ENCODE measurements at regions not wholly inside any gene's neighbourhood (a gene's known extent, or its start where the extent isn't known, plus 50 kb on each side); places are given as distances from the start of the nearest gene placed in this dataset.

GRCh38 chr14:97618917-97619690 lies 821.9 kb downstream of the VRK1 start:
- DNase-seq: no peak

- no peak for DNase-seq
These were observed 822.9 kb downstream of the VRK1 start for GRCh38 chr14:97620066-97620465.

GRCh38 chr14:97624985-97625384 lies 827.8 kb downstream of the VRK1 start:
- DNase-seq: no peak

GRCh38 chr14:97625477-97625876 lies 828.3 kb downstream of the VRK1 start:
- DNase-seq: no peak

GRCh38 chr14:97626088-97626487 lies 828.9 kb downstream of the VRK1 start:
- DNase-seq: no peak

GRCh38 chr14:97630249-97630648 lies 833.1 kb downstream of the VRK1 start:
- DNase-seq: no peak

GRCh38 chr14:97633131-97633738 lies 836.1 kb downstream of the VRK1 start:
- DNase-seq: no peak

- no peak for DNase-seq
These were observed 837.6 kb downstream of the VRK1 start for GRCh38 chr14:97634751-97635150.

- no peak for DNase-seq
These were observed 841.7 kb downstream of the VRK1 start for GRCh38 chr14:97638864-97639263.

GRCh38 chr14:97640031-97640430 lies 842.8 kb downstream of the VRK1 start:
- no peak for DNase-seq

- DNase-seq: no peak
These were observed 844.6 kb downstream of the VRK1 start for GRCh38 chr14:97641827-97642226.

- no peak for DNase-seq
These were observed 845.4 kb downstream of the VRK1 start for GRCh38 chr14:97642631-97643030.

GRCh38 chr14:97644365-97644764 lies 847.2 kb downstream of the VRK1 start:
- DNase-seq: no peak

- no peak for DNase-seq
These were observed 852.6 kb downstream of the VRK1 start for GRCh38 chr14:97649752-97650151.

GRCh38 chr14:97655169-97655948 lies 858.2 kb downstream of the VRK1 start:
- no peak for DNase-seq

- DNase-seq: no peak
These were observed 860.4 kb downstream of the VRK1 start for GRCh38 chr14:97657609-97658008.

- no peak for DNase-seq
These were observed 890.9 kb downstream of the VRK1 start for GRCh38 chr14:97687944-97688630.

- no peak for DNase-seq
These were observed 891.6 kb downstream of the VRK1 start for GRCh38 chr14:97688631-97689336.

GRCh38 chr14:97692084-97692483 lies 894.9 kb downstream of the VRK1 start:
- DNase-seq: no peak

GRCh38 chr14:97695456-97695981 lies 898.3 kb downstream of the VRK1 start:
- DNase-seq: no peak

- DNase-seq: no peak
These were observed 900.6 kb downstream of the VRK1 start for GRCh38 chr14:97697772-97698171.

GRCh38 chr14:97699026-97699425 lies 901.8 kb downstream of the VRK1 start:
- no peak for DNase-seq
